ENCODE measurements at regions not wholly inside any gene's neighbourhood (a gene's known extent, or its start where the extent isn't known, plus 50 kb on each side); places are given as distances from the start of the nearest gene placed in this dataset.

DNA sequence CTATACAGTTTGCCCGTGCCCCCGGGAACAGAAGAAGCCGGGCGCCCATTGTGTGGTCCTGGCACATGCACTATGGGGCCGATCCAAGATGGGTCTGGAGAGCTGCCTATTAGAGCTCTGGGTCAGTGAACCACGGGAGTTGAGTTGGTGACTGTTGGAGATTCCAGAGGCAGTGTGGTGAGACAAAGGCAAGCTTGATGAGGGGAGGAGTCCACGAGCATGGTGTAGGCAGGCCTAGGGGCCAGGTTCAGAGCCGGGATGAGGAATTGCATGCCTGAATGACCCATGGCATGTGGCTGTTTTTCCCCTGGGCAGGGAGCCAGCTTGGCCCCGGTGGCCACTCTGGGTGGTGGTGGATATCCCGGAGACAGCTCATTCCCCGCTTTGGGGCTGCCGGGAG lies 84.4 kb upstream of the STC2 start:
- Histone ChIP-seq H3K27me3 (no peaks in the 10 kb centered on the region), H3K4me1 (ENCODE audit: insufficient read depth) (no peaks in the 10 kb centered on the region), H3K4me3 (no peak overlapping the region), H3K9me2 (replicated peaks; ENCODE audit: insufficient read depth) (no peaks in the 10 kb centered on the region), H3K79me2 (no peaks in the 10 kb centered on the region), H2AFZ (no peak overlapping the region), H3K4me2 (no peak overlapping the region), H4K20me1 (ENCODE audit: insufficient read depth, poor library complexity, severe bottlenecking) (no peaks in the 10 kb centered on the region), H3K9me3 (ENCODE audit: low read depth) (no peaks in the 10 kb centered on the region), H3K27ac (no peak overlapping the region), H3K36me3 (replicated peaks; ENCODE audit: insufficient read depth, low read depth) (no peaks in the 10 kb centered on the region)
- no peak for DNase-seq (ENCODE audit: low spot score)
- 91% methylated on average over 11 of the region's 12 CpGs for WGBS (ENCODE audit: low lambda C conversion rate, missing lambda C conversion rate)
- TF ChIP-seq EZH2 (IDR thresholded peaks at IDR 0.05; ENCODE audit: borderline replicate concordance) (no peak), CTCF (IDR thresholded peaks at IDR 0.05; ENCODE audit: poor library complexity) (no peak), EZH2phosphoT487 (IDR thresholded peaks at IDR 0.05; ENCODE audit: low read depth, severe bottlenecking, unreplicated experiment) (no peak)

- no peaks in the 10 kb centered on the region for H3K27me3 ChIP-seq
- no peaks in the 10 kb centered on the region for H4K20me1 ChIP-seq (ENCODE audit: insufficient read depth, poor library complexity, severe bottlenecking)
- no peak overlapping the region for H3K27ac ChIP-seq
- H2AFZ ChIP-seq: no peak overlapping the region
- no peak for TF ChIP-seq CTCF (IDR thresholded peaks at IDR 0.05; ENCODE audit: poor library complexity)
- TF ChIP-seq EZH2 (IDR thresholded peaks at IDR 0.05; ENCODE audit: borderline replicate concordance): no peak
- no peak for TF ChIP-seq EZH2phosphoT487 (IDR thresholded peaks at IDR 0.05; ENCODE audit: low read depth, severe bottlenecking, unreplicated experiment)
- no peak overlapping the region for H3K4me2 ChIP-seq
- 59% methylated on average over 10 of the region's 10 CpGs for WGBS (ENCODE audit: low lambda C conversion rate, missing lambda C conversion rate)
- no peak for DNase-seq (ENCODE audit: low spot score)
- H3K9me2 ChIP-seq (replicated peaks; ENCODE audit: insufficient read depth): no peaks in the 10 kb centered on the region
- no peaks in the 10 kb centered on the region for H3K36me3 ChIP-seq (replicated peaks; ENCODE audit: insufficient read depth, low read depth)
- no peak overlapping the region for H3K4me3 ChIP-seq
- no peaks in the 10 kb centered on the region for H3K9me3 ChIP-seq (ENCODE audit: low read depth)
- no peaks in the 10 kb centered on the region for H3K4me1 ChIP-seq (ENCODE audit: insufficient read depth)
- no peaks in the 10 kb centered on the region for H3K79me2 ChIP-seq
Observed at GRCh38 chr5:173411791-173412555, 83.8 kb upstream of the STC2 start.

DNA sequence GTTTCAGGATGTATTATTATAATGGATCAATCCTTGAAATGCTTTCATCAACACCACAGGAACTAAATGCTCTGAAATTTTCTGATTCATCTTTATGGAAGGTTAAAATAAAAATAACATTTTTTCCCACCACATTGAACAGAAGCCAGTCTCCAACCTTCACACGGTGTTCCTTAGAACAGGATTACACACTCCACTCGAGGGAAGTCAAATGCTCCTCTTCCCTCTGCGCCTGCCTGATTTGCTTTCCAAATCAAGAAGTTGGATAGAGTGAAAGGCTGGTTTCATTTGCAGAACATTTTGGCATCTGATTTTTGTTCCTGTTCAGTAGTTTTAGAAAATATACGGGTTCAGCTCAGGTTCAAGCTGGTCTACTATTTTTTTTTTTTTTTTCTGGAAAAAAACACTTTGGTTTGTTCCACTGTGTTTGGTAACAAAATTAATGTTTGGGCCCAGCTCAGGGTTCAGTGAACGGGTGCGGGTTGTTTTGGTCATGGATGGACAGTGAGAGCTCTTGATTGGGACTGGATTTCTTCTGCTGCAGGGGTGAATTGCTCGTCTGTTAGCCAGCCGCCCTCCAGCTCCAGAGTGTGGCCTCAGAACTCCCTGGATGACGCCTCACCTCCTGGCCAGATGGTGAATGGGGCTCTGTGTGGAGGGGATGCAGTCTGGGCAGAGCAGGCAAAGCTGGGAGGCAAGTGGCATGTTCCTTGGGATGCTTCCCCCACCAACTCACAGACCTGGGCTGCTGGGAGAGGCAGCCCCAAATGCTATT lies 82.4 kb upstream of the STC2 start:
- WGBS (ENCODE audit: low lambda C conversion rate, missing lambda C conversion rate): 90% methylated on average over 9 of the region's 9 CpGs
- H2AFZ ChIP-seq: no peak overlapping the region
- H3K27me3 ChIP-seq: no peaks in the 10 kb centered on the region
- H3K4me2 ChIP-seq: no peak overlapping the region
- no peak for DNase-seq (ENCODE audit: low spot score)
- no peaks in the 10 kb centered on the region for H3K9me2 ChIP-seq (replicated peaks; ENCODE audit: insufficient read depth)
- H3K79me2 ChIP-seq: no peaks in the 10 kb centered on the region
- no peak overlapping the region for H3K4me3 ChIP-seq
- H3K4me1 ChIP-seq (ENCODE audit: insufficient read depth): no peaks in the 10 kb centered on the region
- no peaks in the 10 kb centered on the region for H3K36me3 ChIP-seq (replicated peaks; ENCODE audit: insufficient read depth, low read depth)
- H3K9me3 ChIP-seq (ENCODE audit: low read depth): no peaks in the 10 kb centered on the region
- no peak overlapping the region for H3K27ac ChIP-seq
- no peak for TF ChIP-seq EZH2 (IDR thresholded peaks at IDR 0.05; ENCODE audit: borderline replicate concordance)
- no peak for TF ChIP-seq CTCF (IDR thresholded peaks at IDR 0.05; ENCODE audit: poor library complexity)
- no peak for TF ChIP-seq EZH2phosphoT487 (IDR thresholded peaks at IDR 0.05; ENCODE audit: low read depth, severe bottlenecking, unreplicated experiment)
- no peaks in the 10 kb centered on the region for H4K20me1 ChIP-seq (ENCODE audit: insufficient read depth, poor library complexity, severe bottlenecking)

Measured in hepatocyte (in vitro differentiated cells).